SJSA1 (cell line): ENCODE measurements at regions not wholly inside any gene's neighbourhood (a gene's known extent, or its start where the extent isn't known, plus 50 kb on each side); places are given as distances from the start of the nearest gene placed in this dataset.
"Not testable (repeated sequence)": the region's sequence is repeated elsewhere in the genome, so short reads cannot be mapped to it uniquely, and the experiment has no call there.

ENCODE experiments used
- DNase-seq, 2 experiments: peaks; one replicate each; pipeline ENCODE4 v3.0.0-alpha.2; 2015 to 2020; ENCODE audit warnings: low spot score in 2 of 2, low read depth in 1 of 2
- H3K27ac ChIP-seq: fragments of 250-450 bp; sonication (Bioruptor Pico); 2 replicates; pipeline ENCODE4 v1.5.1; 2020; ENCODE audit warnings: mild to moderate bottlenecking, moderate library complexity
- H3K27me3 ChIP-seq: fragments of 250-450 bp; sonication (Bioruptor Pico); replicated peaks from 2 replicates; pipeline ENCODE4 v1.5.1; 2020; ENCODE audit warnings: mild to moderate bottlenecking, moderate library complexity
- H3K36me3 ChIP-seq: fragments of 250-450 bp; sonication (Bioruptor Pico); 2 replicates; pipeline ENCODE4 v1.5.1; 2020; ENCODE audit warnings: mild to moderate bottlenecking
- H3K4me1 ChIP-seq: fragments of 250-450 bp; sonication (Bioruptor Pico); replicated peaks from 2 replicates; pipeline ENCODE4 v1.6.1; 2021; ENCODE audit warnings: mild to moderate bottlenecking
- H3K4me3 ChIP-seq: fragments of 250-450 bp; sonication (Bioruptor Pico); 2 replicates; pipeline ENCODE4 v1.5.1; 2020; ENCODE audit warnings: mild to moderate bottlenecking
- H3K9me3 ChIP-seq: fragments of 250-450 bp; sonication (Bioruptor Pico); replicated peaks from 2 replicates; pipeline ENCODE4 v1.5.1; 2020; ENCODE audit warnings: mild to moderate bottlenecking

DNA sequence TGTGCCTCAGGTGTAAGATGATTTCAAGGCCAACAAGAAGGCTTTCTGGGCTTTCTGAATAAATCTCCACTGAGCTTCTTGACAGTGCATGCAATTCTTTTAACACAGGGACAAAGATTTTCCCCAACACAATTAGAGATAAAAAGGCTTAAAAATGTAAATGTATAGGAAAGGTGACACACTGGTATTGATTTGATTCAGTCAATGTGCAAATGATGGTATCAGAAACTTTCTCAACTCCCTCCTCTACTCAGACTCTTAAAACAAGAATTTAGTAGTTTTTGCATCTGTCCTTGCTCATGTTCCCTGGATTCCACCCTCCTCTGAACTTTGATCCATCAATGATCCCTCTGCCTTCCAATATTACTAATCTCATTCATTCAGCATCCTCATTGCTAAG is 111.6 kb upstream of the FNDC3A start:
- DNase-seq = no peak
- no peak overlapping the region for H3K27ac ChIP-seq
- no peaks in the 10 kb centered on the region for H3K9me3 ChIP-seq
- no peak overlapping the region for H3K4me3 ChIP-seq
- no peaks in the 10 kb centered on the region for H3K27me3 ChIP-seq
- no peaks in the 10 kb centered on the region for H3K4me1 ChIP-seq
- no peaks in the 10 kb centered on the region for H3K36me3 ChIP-seq

DNA sequence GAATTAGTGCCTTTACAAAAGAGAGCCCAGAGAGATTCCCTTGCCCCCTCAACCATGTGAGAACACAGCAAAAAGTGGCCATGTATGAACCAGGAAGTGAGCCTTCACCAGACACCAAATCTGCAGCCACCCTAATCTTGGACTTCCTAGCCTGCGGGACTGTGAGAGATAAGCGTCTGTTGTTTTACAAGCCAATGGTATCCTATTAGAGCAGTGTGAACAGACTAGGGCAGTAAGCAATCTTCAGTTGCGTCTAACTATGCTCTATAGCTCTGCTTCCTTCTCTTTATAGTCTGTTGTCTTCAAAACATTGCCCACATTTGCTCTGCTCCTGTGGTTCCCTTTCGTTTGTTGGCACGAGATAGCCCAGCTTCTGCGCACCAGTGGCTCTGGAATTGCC is 109.5 kb upstream of the FNDC3A start:
- Histone ChIP-seq H3K27me3 (no peaks in the 10 kb centered on the region), H3K9me3 (no peaks in the 10 kb centered on the region), H3K4me1 (no peaks in the 10 kb centered on the region), H3K4me3 (no peak overlapping the region), H3K27ac (no peak overlapping the region), H3K36me3 (no peaks in the 10 kb centered on the region)
- no peak for DNase-seq

DNA sequence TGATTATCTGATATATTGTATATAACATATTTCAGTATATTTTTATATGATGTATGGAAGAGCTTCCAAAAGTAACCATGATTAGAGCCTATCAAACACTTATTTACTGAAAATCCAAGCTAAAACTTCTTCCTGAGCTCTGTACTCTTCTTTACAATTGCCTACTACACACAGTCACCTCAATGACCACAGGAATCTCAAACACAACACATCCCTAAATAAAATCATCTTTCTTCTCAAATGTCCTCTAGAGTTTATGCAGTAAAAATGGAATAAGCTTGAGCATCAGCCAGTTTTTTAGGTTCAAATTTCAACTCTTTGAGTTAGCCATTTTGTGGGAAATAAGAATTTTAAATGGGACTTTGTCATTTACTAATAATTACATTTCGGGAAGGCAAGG is 102.6 kb upstream of the FNDC3A start:
- Histone ChIP-seq H3K27ac (no peak overlapping the region), H3K4me3 (no peak overlapping the region), H3K9me3 (no peaks in the 10 kb centered on the region), H3K4me1 (no peaks in the 10 kb centered on the region), H3K27me3 (no peaks in the 10 kb centered on the region), H3K36me3 (no peaks in the 10 kb centered on the region)
- DNase-seq = no peak

DNA sequence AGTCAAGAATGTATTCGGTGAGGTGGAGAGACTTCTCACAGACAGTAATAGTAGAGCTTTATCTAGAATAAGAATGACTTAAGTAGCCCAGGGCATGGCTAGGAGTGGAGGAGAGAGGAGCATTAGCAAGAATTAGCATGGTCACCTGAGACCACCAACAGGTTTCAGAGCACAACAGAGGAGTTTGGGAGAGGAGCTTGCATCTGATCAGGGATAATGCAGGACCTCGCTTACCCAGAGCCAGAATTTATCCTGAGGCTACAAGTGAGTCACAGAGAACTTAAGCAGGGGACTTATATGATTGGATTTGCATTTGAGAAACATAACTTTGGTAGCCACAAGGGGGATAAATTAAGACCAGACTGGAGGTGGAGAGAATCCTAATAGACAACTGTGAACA is 102.1 kb upstream of the FNDC3A start:
- H3K4me3 ChIP-seq = no peak overlapping the region
- no peaks in the 10 kb centered on the region for H3K9me3 ChIP-seq
- H3K36me3 ChIP-seq = no peaks in the 10 kb centered on the region
- no peak overlapping the region for H3K27ac ChIP-seq
- H3K4me1 ChIP-seq = no peaks in the 10 kb centered on the region
- H3K27me3 ChIP-seq = no peaks in the 10 kb centered on the region
- no peak for DNase-seq

DNA sequence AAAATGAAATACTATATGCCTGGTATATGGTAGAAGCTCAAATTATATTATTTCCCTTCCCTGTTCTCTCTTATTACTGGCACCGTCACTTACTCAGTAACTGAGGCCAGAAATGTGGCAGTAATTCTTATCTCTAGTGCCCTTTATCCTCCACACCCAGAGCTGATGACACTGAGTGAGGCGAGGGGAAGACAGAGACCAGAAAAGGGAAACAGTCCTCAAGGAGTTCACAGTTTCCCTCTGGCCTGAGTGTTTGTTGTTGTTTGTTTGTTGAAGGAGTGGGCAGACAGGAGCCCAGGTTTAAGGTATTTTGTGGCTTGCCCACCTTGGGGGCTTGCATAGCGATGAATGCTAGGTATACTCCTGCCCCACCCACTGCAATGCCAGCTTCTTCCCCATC is 101.5 kb upstream of the FNDC3A start:
- H3K27ac ChIP-seq = no peak overlapping the region
- no peaks in the 10 kb centered on the region for H3K27me3 ChIP-seq
- no peaks in the 10 kb centered on the region for H3K4me1 ChIP-seq
- no peak for DNase-seq
- no peaks in the 10 kb centered on the region for H3K9me3 ChIP-seq
- H3K36me3 ChIP-seq = no peaks in the 10 kb centered on the region
- no peak overlapping the region for H3K4me3 ChIP-seq

DNA sequence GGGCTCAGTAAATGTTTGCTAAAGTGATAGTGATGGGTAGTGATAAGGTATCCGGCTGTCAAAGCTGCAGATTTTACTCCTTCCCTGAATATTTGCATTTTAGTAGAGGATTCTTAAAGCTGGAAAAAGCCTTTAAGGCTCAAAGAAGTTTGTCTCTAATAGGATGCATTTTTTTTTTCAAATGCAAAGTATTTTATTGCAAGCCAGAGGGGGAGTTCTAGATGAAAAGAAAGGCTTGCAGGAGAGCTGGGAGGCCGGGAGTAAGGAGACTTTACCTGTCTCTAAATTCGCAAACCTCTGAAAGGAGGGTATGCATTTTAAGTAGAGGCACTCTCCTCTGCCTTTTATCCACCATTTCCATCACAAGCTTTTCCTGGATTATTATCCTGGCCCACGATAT is 100.7 kb upstream of the FNDC3A start:
- Histone ChIP-seq H3K27me3 (no peaks in the 10 kb centered on the region), H3K4me3 (no peak overlapping the region), H3K9me3 (no peaks in the 10 kb centered on the region), H3K27ac (no peak overlapping the region), H3K36me3 (no peaks in the 10 kb centered on the region), H3K4me1 (no peaks in the 10 kb centered on the region)
- DNase-seq = no peak

DNA sequence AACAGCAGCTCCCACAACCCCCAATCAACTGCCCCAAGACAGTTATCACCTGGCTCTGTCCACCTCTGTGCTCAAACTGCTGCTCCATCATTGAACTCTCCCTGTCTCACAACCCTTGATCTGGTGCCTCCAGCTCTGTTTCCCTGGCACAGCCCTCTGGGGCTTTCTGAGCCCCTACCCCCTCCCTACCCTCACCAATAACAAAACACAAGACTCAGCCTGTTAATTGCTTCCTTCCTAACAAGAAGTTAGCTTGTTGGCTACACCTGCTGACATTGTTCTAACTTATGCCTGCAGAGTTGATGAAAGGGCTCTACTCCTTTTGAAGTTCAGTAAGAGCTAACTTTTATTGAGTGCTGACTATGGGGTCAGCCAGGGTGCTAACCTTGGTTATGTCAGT is 99.4 kb upstream of the FNDC3A start:
- Histone ChIP-seq H3K4me1 (no peaks in the 10 kb centered on the region), H3K36me3 (no peaks in the 10 kb centered on the region), H3K27me3 (no peaks in the 10 kb centered on the region), H3K27ac (no peak overlapping the region), H3K9me3 (no peaks in the 10 kb centered on the region), H3K4me3 (no peak overlapping the region)
- no peak for DNase-seq

DNA sequence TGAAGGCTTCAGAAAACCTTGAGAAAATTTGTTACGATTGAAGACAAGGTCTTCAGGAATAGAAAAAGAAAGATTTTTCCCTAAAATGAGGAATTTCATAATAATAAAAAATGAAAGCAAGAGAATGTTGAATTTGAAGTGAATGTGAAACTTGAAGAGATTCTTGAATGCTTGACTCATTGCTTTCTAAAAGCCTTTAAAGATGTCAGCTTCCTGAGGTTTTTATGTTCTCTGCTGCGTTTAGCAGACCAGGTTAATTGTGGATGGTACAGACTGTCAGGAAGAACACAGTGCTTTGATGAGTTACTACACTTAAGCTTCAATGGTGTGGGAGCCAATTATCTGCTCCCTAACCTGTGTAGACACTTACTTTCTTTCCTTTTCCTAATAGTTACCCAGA is 96.3 kb upstream of the FNDC3A start:
- Histone ChIP-seq H3K4me1 (no peaks in the 10 kb centered on the region), H3K9me3 (no peaks in the 10 kb centered on the region), H3K36me3 (no peaks in the 10 kb centered on the region), H3K27ac (no peak overlapping the region), H3K4me3 (no peak overlapping the region), H3K27me3 (no peaks in the 10 kb centered on the region)
- DNase-seq = no peak

DNA sequence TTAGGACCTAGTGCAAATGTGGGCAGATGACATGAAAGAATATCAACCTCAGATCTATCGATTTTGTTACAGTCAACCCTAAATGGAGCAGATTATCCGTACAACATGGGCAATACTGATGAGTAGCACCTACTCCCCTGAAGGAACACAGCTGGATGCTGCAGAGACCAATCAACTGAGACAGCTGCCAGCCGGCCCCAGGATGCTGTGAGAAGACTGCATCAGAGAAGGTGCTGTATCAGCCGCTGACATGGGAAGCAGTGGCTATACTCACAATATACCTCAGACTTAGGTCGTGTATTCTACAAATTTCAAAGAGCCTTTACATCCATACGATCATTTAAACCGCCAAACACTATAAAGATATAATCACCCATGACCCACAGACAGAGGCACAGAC is 95.9 kb upstream of the FNDC3A start:
- no peaks in the 10 kb centered on the region for H3K9me3 ChIP-seq
- H3K4me3 ChIP-seq = no peak overlapping the region
- no peaks in the 10 kb centered on the region for H3K36me3 ChIP-seq
- DNase-seq = no peak
- no peaks in the 10 kb centered on the region for H3K27me3 ChIP-seq
- H3K4me1 ChIP-seq = no peaks in the 10 kb centered on the region
- H3K27ac ChIP-seq = no peak overlapping the region

DNA sequence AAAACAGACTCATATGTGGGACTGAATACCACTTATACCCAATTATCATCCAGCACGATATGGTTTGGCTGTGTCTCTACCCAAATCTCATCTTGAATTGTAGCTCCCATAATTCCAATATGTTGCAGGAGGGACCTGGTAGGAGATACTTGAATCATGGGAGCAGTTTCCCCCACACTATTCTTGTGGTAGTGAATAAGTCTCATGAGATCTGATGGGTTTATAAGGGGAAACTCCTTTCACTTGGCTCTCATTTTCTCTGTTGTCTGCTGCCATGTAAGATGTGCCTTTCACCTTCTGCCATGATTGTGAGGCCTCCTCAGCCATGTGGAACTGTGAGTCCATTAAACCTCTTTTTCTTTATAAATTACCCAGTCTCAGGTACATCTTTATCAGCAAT is 91.9 kb upstream of the FNDC3A start:
- H3K27me3 ChIP-seq, H3K36me3 ChIP-seq, H3K4me3 ChIP-seq, DNase-seq, H3K4me1 ChIP-seq, H3K9me3 ChIP-seq, H3K27ac ChIP-seq: not testable (repeated sequence)

DNA sequence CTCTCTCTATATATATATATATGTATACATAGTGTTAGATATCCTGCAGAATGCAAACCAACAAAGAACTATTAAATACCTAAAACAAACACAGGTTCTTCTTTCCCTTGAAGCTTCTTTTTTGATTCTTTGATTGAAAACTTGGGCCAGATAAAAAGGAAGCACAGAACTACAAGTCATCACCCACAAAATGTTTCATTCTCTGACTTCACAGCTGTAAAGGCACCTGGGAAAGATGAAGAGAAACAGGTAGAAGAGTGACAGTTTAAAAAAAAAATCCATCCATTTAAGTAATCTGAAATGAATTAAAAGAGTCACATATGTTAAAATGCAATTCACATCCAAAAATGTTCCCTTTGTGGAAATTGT is 90.7 kb upstream of the FNDC3A start:
- H3K4me1 ChIP-seq = no peaks in the 10 kb centered on the region
- H3K9me3 ChIP-seq = no peaks in the 10 kb centered on the region
- no peak overlapping the region for H3K27ac ChIP-seq
- no peak overlapping the region for H3K4me3 ChIP-seq
- H3K36me3 ChIP-seq = no peaks in the 10 kb centered on the region
- no peak for DNase-seq
- no peaks in the 10 kb centered on the region for H3K27me3 ChIP-seq

DNA sequence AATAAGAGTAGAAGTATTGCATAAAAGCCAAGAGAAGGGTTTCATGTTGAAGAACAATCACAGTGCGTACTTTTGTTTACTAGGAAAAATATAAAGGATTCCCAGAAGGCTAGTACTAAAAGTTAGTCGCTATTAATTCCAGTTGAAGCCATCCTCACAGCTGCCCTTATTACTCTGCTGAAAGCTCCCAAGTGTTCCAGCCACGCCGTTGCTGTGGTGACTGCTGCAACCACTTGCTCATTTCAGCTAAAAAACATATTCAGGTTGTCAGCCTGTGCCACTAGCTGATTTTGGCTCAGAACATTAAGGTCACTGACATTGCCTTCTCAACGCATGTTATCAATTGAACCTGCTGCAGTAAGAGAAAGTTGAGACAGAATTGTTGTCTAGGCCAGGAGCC is 87.1 kb upstream of the FNDC3A start:
- DNase-seq = no peak
- Histone ChIP-seq H3K36me3 (no peaks in the 10 kb centered on the region), H3K4me3 (no peak overlapping the region), H3K27ac (no peak overlapping the region), H3K9me3 (no peaks in the 10 kb centered on the region), H3K4me1 (peaks cover 14% of the 10 kb centered on the region), H3K27me3 (no peaks in the 10 kb centered on the region)

DNA sequence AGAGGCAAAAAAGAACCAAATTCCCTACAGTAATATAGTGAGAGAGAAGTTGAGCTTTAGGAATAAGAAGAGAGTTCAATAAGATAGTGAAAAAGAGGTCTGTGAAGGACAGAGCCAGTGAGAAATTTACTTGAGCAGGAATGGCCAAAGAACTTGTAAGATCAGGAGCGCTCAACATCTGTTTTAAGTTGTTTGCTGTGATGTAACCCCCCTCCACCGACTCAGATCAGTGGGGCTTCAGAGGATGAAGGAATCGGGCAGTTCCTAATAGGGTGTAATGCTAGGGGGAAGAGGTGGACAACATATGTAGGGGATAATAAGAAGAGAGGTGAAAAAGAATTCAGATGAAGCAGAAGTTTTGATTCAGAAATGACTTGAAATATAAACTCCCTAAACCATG is 85.3 kb upstream of the FNDC3A start:
- DNase-seq = no peak
- no peak overlapping the region for H3K4me3 ChIP-seq
- H3K27me3 ChIP-seq = no peaks in the 10 kb centered on the region
- no peak overlapping the region for H3K27ac ChIP-seq
- peaks cover 14% of the 10 kb centered on the region for H3K4me1 ChIP-seq
- no peaks in the 10 kb centered on the region for H3K36me3 ChIP-seq
- no peaks in the 10 kb centered on the region for H3K9me3 ChIP-seq

DNA sequence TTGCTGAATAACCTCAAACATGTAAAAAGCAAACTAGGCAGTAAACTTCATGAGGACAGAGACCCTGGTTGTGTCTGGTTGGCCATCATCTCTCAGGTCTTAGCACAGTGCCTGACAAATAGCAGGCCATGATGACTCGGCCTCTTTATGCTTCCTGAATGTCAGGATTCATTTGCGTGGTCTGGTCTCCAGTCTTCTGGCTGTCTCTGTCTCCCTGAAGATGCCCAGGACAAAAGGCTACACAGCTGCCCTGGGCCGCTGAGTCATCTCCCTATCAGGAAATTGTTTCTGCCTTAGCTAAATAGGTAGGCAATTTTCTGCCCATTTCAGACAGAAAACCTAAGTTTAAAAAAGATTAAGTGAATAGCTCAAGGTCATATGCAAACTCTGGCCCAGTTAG is 84.1 kb upstream of the FNDC3A start:
- Histone ChIP-seq H3K27me3 (no peaks in the 10 kb centered on the region), H3K4me1 (peaks cover 14% of the 10 kb centered on the region), H3K4me3 (no peak overlapping the region), H3K36me3 (no peaks in the 10 kb centered on the region), H3K27ac (no peak overlapping the region), H3K9me3 (no peaks in the 10 kb centered on the region)
- peak; percentile 17 to 45 for DNase-seq

DNA sequence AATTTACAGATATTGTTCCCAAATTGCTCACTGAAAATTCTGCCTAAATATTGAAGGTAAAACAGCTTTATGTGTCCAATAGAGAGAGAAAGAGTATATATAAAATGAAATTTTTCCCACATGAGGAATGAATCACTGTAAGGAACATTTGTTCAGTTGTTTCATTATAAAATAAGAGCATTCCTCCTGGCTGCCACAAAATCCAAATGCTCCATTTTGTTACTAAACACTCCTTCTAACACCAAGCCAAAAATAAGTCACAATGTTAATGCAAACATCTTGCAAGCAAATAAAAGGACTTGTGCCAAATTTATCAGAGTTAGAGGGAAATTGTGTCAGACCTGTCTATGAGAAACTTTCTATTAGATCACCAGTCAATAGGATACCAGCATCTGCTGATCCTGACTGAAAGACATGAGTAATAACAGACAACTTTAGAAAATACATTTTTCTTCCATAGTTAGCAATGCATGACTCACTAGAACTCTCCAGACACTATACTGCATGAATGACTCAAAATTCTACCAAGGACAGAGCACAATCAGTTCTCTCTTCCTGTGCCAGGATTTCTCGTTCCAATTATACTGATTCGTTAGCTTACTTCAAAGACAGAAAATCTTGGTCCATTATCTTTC is 83.5 kb upstream of the FNDC3A start:
- DNase-seq = peak in 1 of 2 experiments; percentile 23
- H3K27ac ChIP-seq = no peak overlapping the region

More for the DNA sequence above, 83.5 kb upstream of the FNDC3A start:
- Histone ChIP-seq H3K36me3 (no peaks in the 10 kb centered on the region), H3K27me3 (no peaks in the 10 kb centered on the region), H3K4me1 (peaks cover 14% of the 10 kb centered on the region), H3K4me3 (no peak overlapping the region), H3K9me3 (no peaks in the 10 kb centered on the region)
